Testis (tissue), 2 donors: ENCODE measurements at regions not wholly inside any gene's neighbourhood (a gene's known extent, or its start where the extent isn't known, plus 50 kb on each side); places are given as distances from the start of the nearest gene placed in this dataset.

ENCODE experiments used
- POLR2A ChIP-seq: fragments of 450-650 bp; IDR thresholded peaks from one replicate; pipeline ENCODE4 v1.6.1; 2017; ENCODE audit warnings: antibody characterized with exemption, mild to moderate bottlenecking, moderate library complexity
- TF ChIP-seq, protein P1 (sequence below), 3 experiments: fragments of 450-650 bp in 2 of 3; fragments of 200-600 bp in 1 of 3; sonication (generic) in 1 of 3; IDR thresholded peaks; one replicate each; pipeline ENCODE4 v1.5.1; 2016 to 2019; ENCODE audit warnings: antibody characterized with exemption in 3 of 3, mild to moderate bottlenecking in 2 of 3, moderate library complexity in 1 of 3

DNA sequence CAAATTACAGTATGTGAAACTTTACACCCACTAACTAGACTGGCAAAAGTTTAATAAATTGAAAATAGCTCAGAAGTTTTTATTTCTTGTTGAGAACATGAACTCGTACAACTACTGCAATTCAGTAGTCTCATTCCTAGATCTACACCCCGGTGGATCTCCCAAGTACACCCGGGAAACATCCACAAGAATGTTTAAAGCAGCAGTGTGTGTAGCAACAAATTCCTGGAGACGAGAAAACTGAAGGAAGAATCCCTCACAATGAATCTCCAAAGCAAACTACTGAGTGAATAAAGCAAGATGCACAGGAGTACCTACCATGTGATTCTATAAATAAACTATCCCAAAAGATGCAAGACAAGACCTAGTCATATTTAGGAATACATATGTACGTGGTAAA, 954.0 kb upstream of the MAP3K7 start:
- TF ChIP-seq, protein P1, sequence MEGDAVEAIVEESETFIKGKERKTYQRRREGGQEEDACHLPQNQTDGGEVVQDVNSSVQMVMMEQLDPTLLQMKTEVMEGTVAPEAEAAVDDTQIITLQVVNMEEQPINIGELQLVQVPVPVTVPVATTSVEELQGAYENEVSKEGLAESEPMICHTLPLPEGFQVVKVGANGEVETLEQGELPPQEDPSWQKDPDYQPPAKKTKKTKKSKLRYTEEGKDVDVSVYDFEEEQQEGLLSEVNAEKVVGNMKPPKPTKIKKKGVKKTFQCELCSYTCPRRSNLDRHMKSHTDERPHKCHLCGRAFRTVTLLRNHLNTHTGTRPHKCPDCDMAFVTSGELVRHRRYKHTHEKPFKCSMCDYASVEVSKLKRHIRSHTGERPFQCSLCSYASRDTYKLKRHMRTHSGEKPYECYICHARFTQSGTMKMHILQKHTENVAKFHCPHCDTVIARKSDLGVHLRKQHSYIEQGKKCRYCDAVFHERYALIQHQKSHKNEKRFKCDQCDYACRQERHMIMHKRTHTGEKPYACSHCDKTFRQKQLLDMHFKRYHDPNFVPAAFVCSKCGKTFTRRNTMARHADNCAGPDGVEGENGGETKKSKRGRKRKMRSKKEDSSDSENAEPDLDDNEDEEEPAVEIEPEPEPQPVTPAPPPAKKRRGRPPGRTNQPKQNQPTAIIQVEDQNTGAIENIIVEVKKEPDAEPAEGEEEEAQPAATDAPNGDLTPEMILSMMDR (IDR thresholded peaks at IDR 0.05): no peak
- TF ChIP-seq POLR2A: no peak
